Posterior vena cava (tissue), 2 donors: ENCODE measurements at regions not wholly inside any gene's neighbourhood (a gene's known extent, or its start where the extent isn't known, plus 50 kb on each side); places are given as distances from the start of the nearest gene placed in this dataset.
"Not testable (repeated sequence)": the region's sequence is repeated elsewhere in the genome, so short reads cannot be mapped to it uniquely, and the experiment has no call there.

Experiments used
- DNase-seq: peaks from one replicate; pipeline ENCODE4 v3.0.0-alpha.2; 2020; ENCODE audit warnings: low spot score
- intact Hi-C, 2 donors: fragments of 100-400 bp; cut with DNase I; formaldehyde crosslinking; loops; one replicate each; pipeline versions ENCODE4 v1.14.1 to v1.14.2; 2022 to 2023
- donor health status: DM: yes; HTN: yes; CAD: no.
- donor health status: DM: yes; HTN: yes; CAD: no.

DNA sequence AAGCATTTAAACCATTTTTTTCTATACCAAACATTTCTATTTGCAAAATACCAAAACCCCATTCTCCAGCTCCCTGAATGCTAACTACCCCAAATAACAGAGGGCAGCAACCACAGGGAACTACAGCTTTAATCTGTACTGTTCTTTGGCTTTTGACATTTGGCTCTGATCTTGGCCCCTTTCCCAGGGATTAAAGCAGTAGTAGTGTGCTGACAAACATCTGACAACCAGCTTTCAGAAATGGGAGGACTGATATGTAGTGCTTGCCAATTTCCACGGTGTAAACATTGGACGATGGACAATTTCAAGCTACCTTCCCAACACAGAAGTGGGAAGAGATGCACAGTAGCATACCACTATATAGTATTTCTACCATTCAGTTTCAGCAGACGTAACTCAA, 88.4 kb upstream of the TEAD1 start:
- intact Hi-C loops, result no loop called here
- no peak for DNase-seq

DNA sequence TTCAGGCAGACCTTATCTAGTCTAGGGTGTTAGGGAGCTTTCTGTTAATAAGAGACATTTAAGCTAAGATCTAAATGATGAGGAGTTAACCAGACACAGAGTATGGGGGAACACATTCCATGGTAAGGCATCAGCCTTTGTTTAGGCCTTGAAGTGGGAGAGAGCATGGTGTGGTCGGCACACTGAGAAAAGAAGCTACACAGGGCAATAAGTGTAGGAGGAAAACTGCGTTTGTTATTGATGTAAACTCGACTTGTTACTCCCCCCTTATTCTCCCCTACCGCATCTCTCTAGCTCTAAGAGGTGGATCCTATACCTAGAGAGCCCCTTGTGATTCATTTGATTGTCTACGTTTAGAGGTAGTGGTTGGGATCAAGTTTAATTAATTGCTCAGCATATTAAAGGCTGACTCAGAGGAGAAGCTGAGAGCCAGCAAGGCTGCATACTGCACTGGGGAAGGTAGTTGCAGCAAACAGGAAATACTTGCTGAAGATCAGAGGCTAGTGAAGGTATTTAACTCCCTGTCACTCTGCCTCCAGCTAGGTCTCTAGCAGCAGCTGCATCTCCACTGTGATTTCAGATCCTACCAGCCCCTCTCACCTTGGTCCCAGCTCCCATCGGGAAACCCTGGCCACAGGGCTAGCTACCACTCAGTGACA, 86.8 kb upstream of the TEAD1 start:
- intact Hi-C loops, result no loop called here
- DNase-seq, result no peak

- intact Hi-C loops, result loop anchor here in 1 of 2 donors (10.0 kb wide), 1 partner anchor 293 kb away; no protein-coding TSS in a partner anchor
- DNase-seq, result no peak
Measured at GRCh38 chr11:12591706-12592105, 82.5 kb upstream of the TEAD1 start.

DNA sequence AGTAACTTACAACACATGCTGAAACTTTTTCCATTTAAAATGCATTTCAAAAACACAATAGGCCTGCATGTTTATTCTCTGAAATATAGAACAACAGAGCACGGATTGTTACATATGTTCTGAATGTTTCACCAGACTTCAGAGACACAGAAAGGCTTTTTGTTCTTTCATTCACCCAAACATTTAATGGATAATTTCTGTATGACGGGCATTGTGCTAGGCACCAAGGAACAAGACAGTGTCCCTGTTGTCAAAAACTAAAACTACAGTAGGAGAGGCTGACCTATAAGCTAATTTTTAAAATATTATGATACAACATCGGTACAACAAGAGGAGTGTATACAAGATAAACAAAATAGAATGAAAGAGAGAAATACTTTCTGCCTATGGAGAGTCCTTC, 81.9 kb upstream of the TEAD1 start:
- intact Hi-C loops, result loop anchor here in 1 of 2 donors (10.0 kb wide), 1 partner anchor 293 kb away; no protein-coding TSS in a partner anchor

DNA sequence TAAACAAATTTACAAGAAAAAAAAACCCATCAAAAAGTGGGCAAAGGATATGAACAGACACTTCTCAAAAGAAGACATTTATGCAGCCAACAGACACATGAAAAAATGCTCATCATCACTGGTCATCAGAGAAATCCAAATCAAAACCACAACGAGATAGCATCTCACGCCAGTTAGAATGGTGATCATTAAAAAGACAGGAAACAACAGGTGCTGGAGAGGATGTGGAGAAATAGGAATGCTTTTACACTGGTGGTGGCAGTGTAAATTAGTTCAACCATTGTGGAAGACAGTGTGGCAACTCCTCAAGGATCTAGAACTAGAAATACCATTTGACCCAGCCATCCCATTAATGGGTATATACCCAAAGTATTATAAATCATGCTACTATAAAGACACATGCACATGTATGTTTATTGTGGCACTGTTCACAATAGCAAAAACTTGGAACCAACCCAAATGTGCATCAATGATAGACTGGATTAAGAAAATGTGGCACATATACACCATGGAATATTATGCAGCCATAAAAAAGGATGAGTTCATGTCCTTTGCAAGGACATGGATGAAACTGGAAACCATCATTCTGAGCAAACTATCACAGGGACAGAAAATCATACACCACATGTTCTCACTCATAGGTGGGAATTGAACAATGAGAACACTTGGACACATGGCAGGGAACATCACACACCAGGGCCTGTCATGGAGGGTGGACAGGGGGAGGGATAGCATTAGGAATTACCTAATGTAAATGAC, 79.0 kb upstream of the TEAD1 start:
- intact Hi-C loops, result loop anchor here in 1 of 2 donors (10.0 kb wide), 1 partner anchor 290 kb away; no protein-coding TSS in a partner anchor
- not testable (repeated sequence) for DNase-seq

More for the DNA sequence above, 81.9 kb upstream of the TEAD1 start:
- DNase-seq, result no peak

- intact Hi-C loops, result loop anchor here in 1 of 2 donors (10.0 kb wide), 1 partner anchor 286 kb away; no protein-coding TSS in a partner anchor
- no peak for DNase-seq
Measured at GRCh38 chr11:12598330-12599256, 75.6 kb upstream of the TEAD1 start.

DNA sequence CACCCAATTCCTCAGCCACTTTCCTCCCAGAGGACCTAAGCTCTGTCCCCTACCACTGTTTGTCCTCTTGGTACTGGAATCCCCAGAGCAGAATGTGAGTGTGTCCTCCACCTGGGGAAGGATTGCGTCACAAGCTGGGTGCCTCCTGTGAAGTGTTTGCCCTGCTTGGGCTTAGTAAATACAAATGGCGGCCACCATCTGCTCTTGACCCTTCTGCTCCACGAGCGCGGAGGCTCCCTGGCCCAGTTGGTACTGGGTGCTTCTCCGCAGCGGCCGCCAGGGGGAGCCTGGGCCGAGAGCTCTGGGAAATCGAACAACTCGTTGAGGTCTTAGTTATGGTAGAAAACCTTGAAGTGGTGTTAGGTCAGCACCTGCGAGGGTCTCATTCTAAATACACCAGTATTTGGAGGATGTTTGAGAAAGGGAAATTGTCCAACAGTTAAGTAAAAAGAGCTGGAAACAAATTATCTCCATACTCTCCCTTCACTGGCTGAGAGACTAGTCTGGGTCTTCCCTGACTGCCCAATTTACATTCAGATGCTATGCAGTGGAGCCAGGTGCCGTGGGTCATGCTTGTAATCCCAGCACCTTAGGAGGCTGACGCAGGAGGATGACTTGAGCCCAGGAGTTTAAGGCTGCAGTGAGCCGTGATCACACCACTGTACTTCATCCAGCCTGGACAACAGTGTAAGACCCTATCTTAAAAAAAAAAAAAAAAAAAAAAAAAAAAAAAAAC, 74.6 kb upstream of the TEAD1 start:
- intact Hi-C loops, result loop anchor here in 1 of 2 donors (10.0 kb wide), 1 partner anchor 285 kb away; no protein-coding TSS in a partner anchor
- DNase-seq, result peak; percentile 88

- intact Hi-C loops, result no loop called here
- DNase-seq, result no peak
Measured at GRCh38 chr11:12600829-12601228, 73.4 kb upstream of the TEAD1 start.

GRCh38 chr11:12602421-12602820, 71.8 kb upstream of the TEAD1 start:
- intact Hi-C loops, result no loop called here
- DNase-seq, result no peak

- DNase-seq, result no peak
- intact Hi-C loops, result no loop called here
Measured at GRCh38 chr11:12603143-12604088, 70.8 kb upstream of the TEAD1 start.

GRCh38 chr11:12604557-12605153, 69.6 kb upstream of the TEAD1 start:
- DNase-seq, result no peak
- intact Hi-C loops, result no loop called here

- no peak for DNase-seq
- intact Hi-C loops, result no loop called here
Measured at GRCh38 chr11:12606597-12606996, 67.6 kb upstream of the TEAD1 start.

DNA sequence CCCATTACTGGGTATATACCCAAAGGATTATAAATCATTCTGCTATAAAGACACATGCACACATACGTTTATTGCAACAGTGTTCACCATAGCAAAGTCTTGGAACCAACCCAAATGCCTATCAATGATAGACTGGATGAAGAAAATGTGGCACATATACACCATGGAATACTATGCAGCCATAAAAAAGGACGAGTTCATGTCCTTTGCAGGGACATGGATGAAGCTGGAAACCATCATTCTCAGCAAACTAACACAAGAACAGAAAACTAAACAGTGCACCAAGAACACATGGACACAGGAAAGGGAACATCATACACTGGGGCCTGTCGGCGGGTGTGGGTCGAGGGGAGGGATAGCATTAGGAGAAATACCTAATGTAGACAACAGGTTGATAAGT, 65.5 kb upstream of the TEAD1 start:
- intact Hi-C loops, result not testable (repeated sequence)

GRCh38 chr11:12611352-12611751, 62.9 kb upstream of the TEAD1 start:
- DNase-seq, result no peak
- intact Hi-C loops, result no loop called here

More for the DNA sequence above, 65.5 kb upstream of the TEAD1 start:
- DNase-seq, result not testable (repeated sequence)

- intact Hi-C loops, result no loop called here
- DNase-seq, result no peak
Measured at GRCh38 chr11:12617632-12618031, 56.6 kb upstream of the TEAD1 start.

DNA sequence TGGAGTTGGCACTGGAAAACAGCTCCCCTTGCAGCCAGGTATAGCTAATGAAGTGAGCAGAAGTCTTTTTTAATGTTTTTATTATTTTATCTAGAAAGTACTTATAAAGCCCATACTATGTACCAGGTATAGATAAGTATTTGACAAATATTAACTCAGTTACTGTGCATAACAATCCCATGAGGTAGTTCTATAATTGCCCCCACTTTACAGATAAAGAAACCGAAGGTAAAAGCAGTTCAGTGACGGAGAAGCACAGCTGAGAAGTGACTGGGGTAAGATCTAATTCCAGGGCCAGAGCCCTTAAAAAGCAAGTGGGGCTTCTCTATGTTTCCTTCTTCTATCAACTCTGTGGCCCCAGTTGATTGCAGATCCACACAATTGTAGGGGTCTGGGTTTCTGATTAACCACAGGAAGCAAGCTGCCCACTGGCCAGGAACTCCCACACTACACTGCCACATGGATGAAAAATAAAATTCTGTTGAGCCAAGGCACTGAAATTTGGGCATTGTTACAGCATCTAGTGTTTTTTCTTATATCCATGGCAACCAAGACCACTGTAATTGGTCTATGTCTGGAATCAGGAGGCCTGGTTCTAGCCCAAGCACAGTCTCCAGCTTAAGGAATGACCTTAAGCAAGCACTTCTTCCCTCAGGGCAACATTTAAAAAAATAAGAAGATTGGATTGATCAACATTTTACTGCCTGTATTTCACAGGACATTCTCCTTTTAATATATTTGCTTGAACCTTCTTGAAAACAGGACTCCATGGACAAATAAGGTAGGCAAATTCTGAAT, 55.3 kb upstream of the TEAD1 start:
- intact Hi-C loops, result no loop called here
- no peak for DNase-seq

DNA sequence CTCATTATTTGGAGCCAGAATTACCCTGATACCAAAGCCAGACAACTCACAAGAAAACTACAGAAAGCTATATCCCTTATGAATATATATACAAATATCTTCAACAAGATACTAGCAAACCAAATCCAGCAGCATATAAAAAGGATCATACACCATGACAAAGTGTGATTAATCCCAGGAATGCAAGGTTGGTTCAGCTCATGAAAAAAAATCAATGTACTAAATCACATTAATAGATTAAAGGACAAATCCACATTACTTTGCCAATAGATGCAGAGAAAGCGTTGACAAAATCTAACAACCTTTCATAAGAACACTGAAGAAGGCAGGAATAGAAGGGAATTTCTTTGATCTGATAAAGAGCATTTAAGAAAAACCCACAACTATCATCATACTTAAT, 50.4 kb upstream of the TEAD1 start:
- no peak for DNase-seq
- intact Hi-C loops, result no loop called here
